ENCODE measurements at regions not wholly inside any gene's neighbourhood (a gene's known extent, or its start where the extent isn't known, plus 50 kb on each side); places are given as distances from the start of the nearest gene placed in this dataset.

DNA sequence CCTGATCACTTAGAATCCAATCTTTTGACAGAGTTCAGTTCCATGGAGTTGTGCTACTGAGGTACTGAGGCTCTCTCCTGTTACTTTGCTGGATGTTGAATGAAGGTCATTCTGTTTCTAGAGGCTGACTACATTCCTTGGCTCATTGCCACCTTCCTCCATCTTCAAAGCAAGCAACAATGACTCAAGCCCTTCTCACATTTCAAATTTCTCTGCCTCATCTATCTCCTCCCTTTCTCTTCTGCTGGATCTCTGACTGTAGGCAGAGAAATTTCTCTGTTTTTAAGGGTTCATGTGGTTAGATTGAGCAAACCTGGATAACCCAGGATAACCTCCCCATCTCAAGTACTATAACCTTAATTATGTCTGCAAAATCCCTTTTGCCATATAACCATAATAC lies 775.4 kb downstream of the STPG2 start:
- H3K27me3 ChIP-seq, result no peaks in the 10 kb centered on the region

DNA sequence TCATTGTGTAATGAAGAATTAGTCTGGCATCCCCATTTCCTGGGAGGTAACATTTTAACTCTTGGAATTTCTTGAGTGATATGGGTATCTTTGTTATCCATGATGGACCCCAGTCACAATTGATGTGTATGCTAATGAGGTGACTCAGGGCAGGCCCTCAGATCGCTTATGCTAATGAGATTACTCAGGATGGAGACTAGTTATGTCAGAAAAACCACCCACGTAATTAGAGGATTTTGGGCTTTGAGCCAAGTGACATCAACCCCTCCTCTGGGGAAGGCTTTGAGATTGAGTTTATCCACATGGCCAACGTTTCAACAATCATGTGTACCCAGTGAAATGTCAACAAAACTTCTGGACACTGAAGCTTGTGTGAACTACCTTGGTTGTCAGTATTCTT lies 772.7 kb downstream of the STPG2 start:
- DNase-seq (no peak), ATAC-seq (no peak)
- 34 to 43% methylated on average over 3 of the region's 3 CpGs for WGBS, 2 donors
- Histone ChIP-seq H3K27me3 (no peaks in the 10 kb centered on the region), H3K36me3 (replicated peaks in 1 of 2; ENCODE audit: insufficient read depth in 1 of 2, low read depth in 2 of 2) (no peaks in the 10 kb centered on the region), H3K4me1 (no peaks in the 10 kb centered on the region), H3K27ac (no peak overlapping the region), H3K9me3 (peaks cover 0 to 6% (median 0%) of the 10 kb centered on the region in 3 donors), H3K4me3 (no peak overlapping the region)
- no peak for TF ChIP-seq CTCF (IDR thresholded peaks at IDR 0.05)
- no peak for TF ChIP-seq POLR2A (IDR thresholded peaks at IDR 0.05)
- intact Hi-C loops (cut with DNase I), result no loop called here

More for the DNA sequence above, 775.4 kb downstream of the STPG2 start:
- Histone ChIP-seq H3K27ac (no peak overlapping the region), H3K9me3 (peaks cover 0 to 11% (median 0%) of the 10 kb centered on the region in 3 donors), H3K4me3 (no peak overlapping the region), H3K4me1 (no peaks in the 10 kb centered on the region), H3K36me3 (replicated peaks in 1 of 2; ENCODE audit: insufficient read depth in 1 of 2, low read depth in 2 of 2) (no peaks in the 10 kb centered on the region)
- intact Hi-C loops (cut with DNase I), result no loop called here
- ATAC-seq, result no peak
- TF ChIP-seq POLR2A (IDR thresholded peaks at IDR 0.05), result no peak
- TF ChIP-seq CTCF (IDR thresholded peaks at IDR 0.05), result no peak
- no peak for DNase-seq

DNA sequence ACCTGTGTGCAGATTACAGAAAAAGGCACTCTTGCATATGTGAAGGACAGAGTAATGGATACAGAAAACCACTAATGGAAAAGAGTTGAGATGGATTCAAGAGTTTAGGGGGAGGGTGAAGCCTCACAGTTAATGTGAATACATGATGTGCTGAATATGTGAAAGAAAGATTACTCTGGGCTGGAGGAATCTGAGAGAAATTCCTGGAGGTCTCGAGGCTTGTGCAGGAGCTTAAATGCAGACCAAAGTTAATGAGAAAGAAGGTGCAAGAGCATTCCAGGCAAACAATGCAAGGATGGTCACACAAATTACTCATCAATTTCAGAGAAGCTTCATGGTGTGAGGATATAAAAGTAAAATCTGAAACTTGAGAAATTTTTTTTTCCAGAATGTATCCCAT lies 768.8 kb downstream of the STPG2 start:
- no peaks in the 10 kb centered on the region for H3K9me3 ChIP-seq
- H3K4me3 ChIP-seq, result no peak overlapping the region
- no peak overlapping the region for H3K27ac ChIP-seq
- H3K27me3 ChIP-seq, result no peaks in the 10 kb centered on the region
- TF ChIP-seq POLR2A (IDR thresholded peaks at IDR 0.05) (no peak), CTCF (IDR thresholded peaks at IDR 0.05) (no peak)
- intact Hi-C loops (cut with DNase I), result no loop called here
- WGBS, 2 donors, result 42 to 56% methylated on average over 1 of the region's 1 CpG
- no peaks in the 10 kb centered on the region for H3K36me3 ChIP-seq (replicated peaks in 1 of 2; ENCODE audit: insufficient read depth in 1 of 2, low read depth in 2 of 2)
- DNase-seq (no peak), ATAC-seq (no peak)
- H3K4me1 ChIP-seq, result no peaks in the 10 kb centered on the region

DNA sequence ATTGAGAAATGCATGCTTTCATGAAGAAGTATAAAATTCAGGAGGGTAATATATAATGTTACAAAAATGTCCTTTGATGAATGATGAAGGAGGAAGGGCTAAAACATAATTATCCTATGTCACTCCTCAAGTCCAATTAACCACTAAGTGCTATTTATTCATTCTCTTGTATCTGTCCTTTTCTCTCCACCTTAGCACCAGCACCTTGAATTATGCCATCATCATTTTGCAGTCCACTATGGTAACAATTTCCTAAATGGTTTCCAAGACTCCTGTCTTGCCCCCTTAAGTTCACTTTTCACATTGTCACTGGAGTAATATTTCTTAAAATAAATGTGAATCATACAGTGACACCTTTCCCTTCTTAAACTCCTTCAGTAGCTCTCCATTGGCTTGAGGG lies 756.3 kb downstream of the STPG2 start:
- no peak overlapping the region for H3K27ac ChIP-seq
- H3K27me3 ChIP-seq, result no peaks in the 10 kb centered on the region
- ATAC-seq (no peak), DNase-seq (no peak)
- H3K4me1 ChIP-seq, result no peaks in the 10 kb centered on the region
- H3K36me3 ChIP-seq (replicated peaks in 1 of 2; ENCODE audit: insufficient read depth in 1 of 2, low read depth in 2 of 2), result no peaks in the 10 kb centered on the region
- intact Hi-C loops (cut with DNase I), result no loop called here
- no peak for TF ChIP-seq CTCF (IDR thresholded peaks at IDR 0.05)
- TF ChIP-seq POLR2A (IDR thresholded peaks at IDR 0.05), result no peak
- no peaks in the 10 kb centered on the region for H3K9me3 ChIP-seq
- H3K4me3 ChIP-seq, result no peak overlapping the region

DNA sequence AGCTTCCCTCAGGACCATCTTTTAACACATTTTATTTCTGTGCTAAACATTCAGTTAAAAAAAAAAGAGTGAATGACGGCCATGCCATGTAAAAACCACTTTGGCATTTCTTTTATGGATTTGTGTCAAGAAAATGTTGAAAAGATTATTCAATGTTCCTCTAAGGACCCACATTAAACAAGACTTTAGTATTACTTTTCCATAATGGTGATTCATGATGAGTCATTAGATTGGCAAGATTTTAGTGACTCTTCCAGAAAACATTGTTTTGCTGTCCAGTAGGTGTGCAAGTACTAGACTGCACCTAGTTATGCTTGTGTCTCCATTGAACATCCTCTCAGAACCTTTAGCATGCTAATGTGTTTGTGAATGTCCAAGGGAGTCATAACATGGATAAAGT lies 748.6 kb downstream of the STPG2 start:
- H3K9me3 ChIP-seq, result peaks cover 0 to 8% (median 0%) of the 10 kb centered on the region in 3 donors
- 29 to 40% methylated on average over 1 of the region's 1 CpG for WGBS, 2 donors
- no peak for ATAC-seq
- no peak for TF ChIP-seq CTCF (IDR thresholded peaks at IDR 0.05)
- intact Hi-C loops (cut with DNase I), result no loop called here
- no peaks in the 10 kb centered on the region for H3K27me3 ChIP-seq
- no peaks in the 10 kb centered on the region for H3K36me3 ChIP-seq (replicated peaks in 1 of 2; ENCODE audit: insufficient read depth in 1 of 2, low read depth in 2 of 2)
- H3K4me1 ChIP-seq, result no peaks in the 10 kb centered on the region
- H3K4me3 ChIP-seq, result no peak overlapping the region
- H3K27ac ChIP-seq, result no peak overlapping the region
- no peak for DNase-seq

Data from body of pancreas (tissue), 4 donors.